NCI-H82 treated with DMSO at 0.1 percent for 48 hours (cell line): ENCODE measurements at regions not wholly inside any gene's neighbourhood (a gene's known extent, or its start where the extent isn't known, plus 50 kb on each side); places are given as distances from the start of the nearest gene placed in this dataset.
"Not testable (repeated sequence)": the region's sequence is repeated elsewhere in the genome, so short reads cannot be mapped to it uniquely, and the experiment has no call there.

ENCODE experiments used
- DNase-seq: peaks from one replicate; lab custom pipeline; 2025; ENCODE audit not compliant: unreplicated experiment; lab: John Stamatoyannopoulos, UW

GRCh38 chr21:18810136-18810535 is 406.6 kb upstream of the TMPRSS15 start:
- no peak for DNase-seq

- DNase-seq, result no peak
Observed at GRCh38 chr21:18812308-18812707, 408.7 kb upstream of the TMPRSS15 start.

- DNase-seq, result no peak
Observed at GRCh38 chr21:18819507-18819906, 415.9 kb upstream of the TMPRSS15 start.

GRCh38 chr21:18826562-18826961 is 423.0 kb upstream of the TMPRSS15 start:
- no peak for DNase-seq

- DNase-seq, result no peak
Observed at GRCh38 chr21:18831942-18832676, 428.5 kb upstream of the TMPRSS15 start.

- no peak for DNase-seq
Observed at GRCh38 chr21:18832950-18833349, 429.4 kb upstream of the TMPRSS15 start.

- DNase-seq, result not testable (repeated sequence)
Observed at GRCh38 chr21:18834121-18834520, 430.5 kb upstream of the TMPRSS15 start.

- peak; percentile 8 for DNase-seq
Observed at GRCh38 chr21:18840239-18840638, 436.7 kb upstream of the TMPRSS15 start.

- not testable (repeated sequence) for DNase-seq
Observed at GRCh38 chr21:18857606-18858005, 454.0 kb upstream of the TMPRSS15 start.

- no peak for DNase-seq
Observed at GRCh38 chr21:18869104-18869503, 465.5 kb upstream of the TMPRSS15 start.

GRCh38 chr21:18877917-18878316 is 474.3 kb upstream of the TMPRSS15 start:
- no peak for DNase-seq

- no peak for DNase-seq
Observed at GRCh38 chr21:18887922-18888602, 484.5 kb upstream of the TMPRSS15 start.

- DNase-seq, result no peak
Observed at GRCh38 chr21:18893406-18893805, 489.8 kb upstream of the TMPRSS15 start.

GRCh38 chr21:18894387-18894786 is 490.8 kb upstream of the TMPRSS15 start:
- DNase-seq, result no peak

GRCh38 chr21:18899261-18899660 is 495.7 kb upstream of the TMPRSS15 start:
- DNase-seq, result no peak

GRCh38 chr21:18902660-18903059 is 499.1 kb upstream of the TMPRSS15 start:
- no peak for DNase-seq

- no peak for DNase-seq
Observed at GRCh38 chr21:18907076-18907475, 503.5 kb upstream of the TMPRSS15 start.

GRCh38 chr21:18908641-18909040 is 505.1 kb upstream of the TMPRSS15 start:
- no peak for DNase-seq

- no peak for DNase-seq
Observed at GRCh38 chr21:18913914-18914313, 510.3 kb upstream of the TMPRSS15 start.

- no peak for DNase-seq
Observed at GRCh38 chr21:18914570-18914969, 511.0 kb upstream of the TMPRSS15 start.

- DNase-seq, result no peak
Observed at GRCh38 chr21:18917622-18918021, 514.0 kb upstream of the TMPRSS15 start.

- DNase-seq, result no peak
Observed at GRCh38 chr21:18931237-18931636, 527.7 kb upstream of the TMPRSS15 start.

- no peak for DNase-seq
Observed at GRCh38 chr21:18937337-18937736, 533.8 kb upstream of the TMPRSS15 start.
